IMR-90 (cell line): ENCODE measurements at regions not wholly inside any gene's neighbourhood (a gene's known extent, or its start where the extent isn't known, plus 50 kb on each side); places are given as distances from the start of the nearest gene placed in this dataset.

Experiments used
- ATAC-seq: fragments of 200-7000 bp; cut with Tn5 transposase; 2 replicates; pipeline ENCODE4 v1.9.1; 2020; ENCODE audit warnings: low read depth, mild to moderate bottlenecking, moderate library complexity
- BruUV-seq: library from RNA; stranded (reverse); fragments of 400-500 nt; replicated peaks from 2 replicates; lab custom pipeline; 2021; lab: Mats Ljungman, UMichigan
- CTCF ChIA-PET: fragments of 300-600 bp; formaldehyde crosslinking; extraction: SDS; loops from one replicate; lab custom pipeline; 2021; ENCODE audit warnings: antibody characterized with exemption; lab: Yijun Ruan, JAX
- POLR2A ChIA-PET: fragments of 300-600 bp; sonication (Branson Sonifier 250); formaldehyde crosslinking; loops from one replicate; lab custom pipeline; 2022; ENCODE audit warnings: antibody characterized with exemption; ENCODE audit not compliant: unreplicated experiment; lab: Charles Lee
- DNase-seq: peaks from one replicate; pipeline ENCODE4 v3.0.0; 2013
- H2AFZ ChIP-seq: replicated peaks from 2 replicates; pipeline ENCODE3; 2013; ENCODE audit warnings: low read length, mild to moderate bottlenecking; ENCODE audit not compliant: poor library complexity
- H2AK5ac ChIP-seq: 2 replicates; pipeline ENCODE4 v1.6.1; 2013; ENCODE audit warnings: low read depth, low read length, inconsistent platforms
- H2AK9ac ChIP-seq: replicated peaks from 2 replicates; pipeline ENCODE3; 2013; ENCODE audit warnings: mild to moderate bottlenecking, low read depth, low read length, moderate library complexity; ENCODE audit not compliant: poor library complexity
- H2BK120ac ChIP-seq: 2 replicates; pipeline ENCODE4 v1.6.1; 2013; ENCODE audit warnings: low read depth, low read length, inconsistent platforms
- H2BK15ac ChIP-seq: 3 replicates; pipeline ENCODE4 v1.6.1; 2013; ENCODE audit warnings: low read depth, low read length, inconsistent platforms
- H2BK20ac ChIP-seq: 2 replicates; pipeline ENCODE4 v1.6.1; 2013; ENCODE audit warnings: low read depth, mild to moderate bottlenecking, inconsistent platforms, low read length, moderate library complexity
- H2BK5ac ChIP-seq: 2 replicates; pipeline ENCODE4 v1.6.1; 2013; ENCODE audit warnings: mild to moderate bottlenecking, low read depth, low read length, inconsistent platforms; ENCODE audit not compliant: poor library complexity, severe bottlenecking
- H3K14ac ChIP-seq: replicated peaks from 2 replicates; pipeline ENCODE4 v1.6.1; 2013; ENCODE audit warnings: low read depth, low read length, inconsistent platforms
- H3K18ac ChIP-seq: 2 replicates; pipeline ENCODE4 v1.6.1; 2013; ENCODE audit warnings: low read depth, low read length, control low read depth
- H3K23ac ChIP-seq: 2 replicates; pipeline ENCODE4 v1.6.1; 2013; ENCODE audit warnings: low read depth, low read length, inconsistent platforms
- H3K27ac ChIP-seq: 2 replicates; pipeline ENCODE4 v1.5.1; 2013; ENCODE audit warnings: mild to moderate bottlenecking, control low read depth, low read length; ENCODE audit not compliant: insufficient read depth
- H3K27me3 ChIP-seq: 2 replicates; pipeline ENCODE4 v1.6.1; 2013; ENCODE audit warnings: low read length; ENCODE audit not compliant: control insufficient read depth, insufficient read depth
- H3K36me3 ChIP-seq: 2 replicates; pipeline ENCODE4 v1.6.1; 2013; ENCODE audit warnings: low read length, mixed read lengths; ENCODE audit not compliant: control insufficient read depth, insufficient read depth
- H3K4ac ChIP-seq: 2 replicates; pipeline ENCODE4 v1.6.1; 2013; ENCODE audit warnings: low read depth, low read length, inconsistent platforms
- H3K4me1 ChIP-seq: 2 replicates; pipeline ENCODE4 v1.6.1; 2013; ENCODE audit warnings: low read length, mixed read lengths; ENCODE audit not compliant: control insufficient read depth, insufficient read depth
- H3K4me2 ChIP-seq: 2 replicates; pipeline ENCODE4 v1.6.1; 2013; ENCODE audit warnings: low read depth, mild to moderate bottlenecking, control low read depth, low read length, moderate library complexity
- H3K4me3 ChIP-seq: 2 replicates; pipeline ENCODE4 v1.5.1; 2013; ENCODE audit warnings: low read depth, mild to moderate bottlenecking, control low read depth, low read length, moderate library complexity; ENCODE audit not compliant: insufficient read depth
- H3K56ac ChIP-seq: 2 replicates; pipeline ENCODE4 v1.6.1; 2013; ENCODE audit warnings: low read length, inconsistent platforms; ENCODE audit not compliant: insufficient read depth; ENCODE audit errors: extremely low read depth
- H3K79me1 ChIP-seq, 2 experiments: 2 replicates each; pipeline ENCODE4 v1.6.1; 2013; ENCODE audit warnings: low read length in 2 of 2, inconsistent platforms in 1 of 2, low read depth in 1 of 2
- H3K9ac ChIP-seq: 2 replicates; pipeline ENCODE4 v1.6.1; 2013; ENCODE audit warnings: low read depth, low read length, control low read depth
- H3K9me1 ChIP-seq: 2 replicates; pipeline ENCODE4 v1.6.1; 2013; ENCODE audit warnings: low read length, inconsistent platforms; ENCODE audit not compliant: insufficient read depth
- H3K9me3 ChIP-seq: 2 replicates; pipeline ENCODE4 v1.6.1; 2013; ENCODE audit warnings: low read length; ENCODE audit not compliant: control insufficient read depth, insufficient read depth
- H4K20me1 ChIP-seq: 2 replicates; pipeline ENCODE4 v1.6.1; 2013; ENCODE audit warnings: low read length, inconsistent platforms; ENCODE audit not compliant: insufficient read depth
- H4K5ac ChIP-seq: 2 replicates; pipeline ENCODE4 v1.6.1; 2013; ENCODE audit warnings: mild to moderate bottlenecking, low read depth, low read length, control low read depth
- H4K8ac ChIP-seq, 2 experiments: 2 replicates each; pipeline ENCODE4 v1.6.1; 2013; ENCODE audit warnings: low read depth in 2 of 2, low read length in 2 of 2, control low read depth in 1 of 2, inconsistent platforms in 1 of 2
- H4K91ac ChIP-seq: 2 replicates; pipeline ENCODE4 v1.6.1; 2013; ENCODE audit warnings: low read depth, low read length, inconsistent platforms; ENCODE audit not compliant: insufficient read depth
- BHLHE40 ChIP-seq: fragments of 150-350 bp; IDR thresholded peaks from 2 replicates; pipeline ENCODE4 v1.6.1; 2016; ENCODE audit warnings: mild to moderate bottlenecking, low read depth, low read length
- CEBPB ChIP-seq: IDR thresholded peaks from 2 replicates; pipeline ENCODE4 v1.6.1; 2012; ENCODE audit warnings: low read depth, low read length, improper control_type of control experiment
- CTCF ChIP-seq: conservative IDR thresholded peaks from 2 replicates; pipeline ENCODE4 v1.5.1; 2012; ENCODE audit warnings: mild to moderate bottlenecking, low read depth, low read length, improper control_type of control experiment
- MAFK ChIP-seq: IDR thresholded peaks from 2 replicates; pipeline ENCODE4 v1.6.1; 2012; ENCODE audit warnings: low read depth, low read length, improper control_type of control experiment
- MAZ ChIP-seq: IDR thresholded peaks from 2 replicates; pipeline ENCODE4 v1.6.1; 2012; ENCODE audit warnings: low read depth, mild to moderate bottlenecking, low read length, improper control_type of control experiment, moderate library complexity, borderline replicate concordance
- MXI1 ChIP-seq: IDR thresholded peaks from 2 replicates; pipeline ENCODE4 v1.6.1; 2012; ENCODE audit warnings: low read depth, mild to moderate bottlenecking, low read length, moderate library complexity, borderline replicate concordance
- RAD21 ChIP-seq: IDR thresholded peaks from 2 replicates; pipeline ENCODE4 v1.6.1; 2012; ENCODE audit warnings: low read length, improper control_type of control experiment
- SMC3 ChIP-seq: fragments of 150-350 bp; IDR thresholded peaks from 2 replicates; pipeline ENCODE4 v1.6.1; 2016; ENCODE audit warnings: low read depth, mild to moderate bottlenecking, antibody characterized with exemption, low read length, moderate library complexity
- WGBS, 2 experiments: methylation state at CpG; one replicate each; pipeline versions ENCODE4 v1.1.5 to v1.1.7; 2013; ENCODE audit warnings: missing lambda C conversion rate in 2 of 2; ENCODE audit not compliant: insufficient read length in 1 of 2; ENCODE audit errors: extremely low coverage in 2 of 2; 5-methylcytosine and 5-hydroxymethylcytosine counted together
- dilution Hi-C: fragments of 300-500 bp; cut with HindIII; formaldehyde crosslinking; loops from one replicate; pipeline ENCODE4 v1.14.3; 2018; ENCODE audit warnings: low sequenced_read_pairs; ENCODE audit not compliant: unreplicated experiment
- in situ Hi-C: fragments of 300-500 bp; cut with MboI; formaldehyde crosslinking; loops from 3 replicates; pipeline ENCODE4 v1.14.3; 2019; ENCODE audit warnings: low sequenced_read_pairs, inconsistent platforms, mixed read lengths
- intact Hi-C: fragments of 100-400 bp; cut with micrococcal nuclease; formaldehyde crosslinking; loops from 2 replicates; pipeline ENCODE4 v1.10.0; 2022
- TF ChIP-seq, protein P1 (sequence below): fragments of 150-350 bp; IDR thresholded peaks from 2 replicates; pipeline ENCODE4 v1.6.1; 2016; ENCODE audit warnings: low read depth, mild to moderate bottlenecking, low read length, moderate library complexity, borderline replicate concordance

- H3K9me1 ChIP-seq, result peaks cover 19% of the 10 kb centered on the region
- no peaks in the 10 kb centered on the region for H3K79me1 ChIP-seq
- TF ChIP-seq CTCF, result no peak
- TF ChIP-seq, protein P1, sequence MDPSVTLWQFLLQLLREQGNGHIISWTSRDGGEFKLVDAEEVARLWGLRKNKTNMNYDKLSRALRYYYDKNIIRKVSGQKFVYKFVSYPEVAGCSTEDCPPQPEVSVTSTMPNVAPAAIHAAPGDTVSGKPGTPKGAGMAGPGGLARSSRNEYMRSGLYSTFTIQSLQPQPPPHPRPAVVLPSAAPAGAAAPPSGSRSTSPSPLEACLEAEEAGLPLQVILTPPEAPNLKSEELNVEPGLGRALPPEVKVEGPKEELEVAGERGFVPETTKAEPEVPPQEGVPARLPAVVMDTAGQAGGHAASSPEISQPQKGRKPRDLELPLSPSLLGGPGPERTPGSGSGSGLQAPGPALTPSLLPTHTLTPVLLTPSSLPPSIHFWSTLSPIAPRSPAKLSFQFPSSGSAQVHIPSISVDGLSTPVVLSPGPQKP, result no peak
- no peak for TF ChIP-seq MAFK
- no peak for TF ChIP-seq SMC3
- no peak for TF ChIP-seq MAZ
- TF ChIP-seq CEBPB, result no peak
- no peak for TF ChIP-seq MXI1
- no peak for TF ChIP-seq BHLHE40
- no peak for TF ChIP-seq RAD21
- H2AFZ ChIP-seq, result no peak overlapping the region
- H3K23ac ChIP-seq, result peak overlapping the region; percentile 95
- peak; percentile 29 for DNase-seq
- H2AK5ac ChIP-seq, result peak overlapping the region; percentile 68; the same call in 1 of the 2 replicates
- H3K4me2 ChIP-seq, result peak overlapping the region; percentile 50; the same call in 1 of the 2 replicates
- no peak overlapping the region for H2AK9ac ChIP-seq
- ChIA-PET CTCF (interaction anchor here (0.5 to 1.2 kb wide), 3 partner anchors 23 to 175 kb away, joined by 3 read pairs; no protein-coding TSS in a partner anchor), POLR2A (interaction anchor here (0.6 to 0.7 kb wide), 3 partner anchors 83 to 769 kb away, joined by 3 to 5 read pairs (median 3); no protein-coding TSS in a partner anchor)
- BruUV-seq, result no TSS peak
- in situ Hi-C loops, result no loop called here
- no peak overlapping the region for H3K4me3 ChIP-seq
- H3K4me1 ChIP-seq, result peaks cover 42% of the 10 kb centered on the region
- intact Hi-C loops, result loop anchor here (1.0 to 10.0 kb wide), 6 partner anchors 66 to 589 kb away; partner anchors contain the start of gene PDGFRA
- peak overlapping the region; percentile 99 for H2BK120ac ChIP-seq
- peak overlapping the region; percentile 84 for H3K56ac ChIP-seq
- dilution Hi-C loops, result no loop called here
- peak; percentile 10 for ATAC-seq
- peak overlapping the region; percentile 83 for H3K4ac ChIP-seq
- peak overlapping the region; percentile 92 for H2BK5ac ChIP-seq
- no CpG with 5 or more reads among the region's 6 CpGs for WGBS, 2 experiments
- H2BK15ac ChIP-seq, result 0 out of 3 replicates have a peak overlapping the region, but pooled peaks have one; percentile 48
- peak overlapping the region; percentile 93 for H2BK20ac ChIP-seq
- peak overlapping the region; percentile 42; the same call in 1 of the 2 replicates for H3K9ac ChIP-seq
- H4K91ac ChIP-seq, result peak overlapping the region; percentile 92
- H3K18ac ChIP-seq, result peak overlapping the region; percentile 92
- no peaks in the 10 kb centered on the region for H3K36me3 ChIP-seq
- H3K27me3 ChIP-seq, result no peaks in the 10 kb centered on the region
- H3K14ac ChIP-seq, result peak overlapping the region; percentile 71
- H4K20me1 ChIP-seq, result no peaks in the 10 kb centered on the region
- H4K5ac ChIP-seq, result peak overlapping the region; percentile 73
- peak overlapping the region; percentile 76; the same call in 1 of the 2 replicates for H3K27ac ChIP-seq
- no peaks in the 10 kb centered on the region for H3K9me3 ChIP-seq
- H4K8ac ChIP-seq, result peak overlapping the region; percentile 71 to 90
Measured at GRCh38 chr4:53785996-53786395, 194.7 kb upstream of the LNX1 start.
